HG02938 (cell line): ENCODE measurements at regions not wholly inside any gene's neighbourhood (a gene's known extent, or its start where the extent isn't known, plus 50 kb on each side); places are given as distances from the start of the nearest gene placed in this dataset.

Experiments used
- ATAC-seq: cut with Tn5 transposase; IDR thresholded peaks from one replicate; pipeline ENCODE4 v1.9.1; 2021; ENCODE audit warnings: mild to moderate bottlenecking, moderate library complexity; ENCODE audit not compliant: unreplicated experiment

DNA sequence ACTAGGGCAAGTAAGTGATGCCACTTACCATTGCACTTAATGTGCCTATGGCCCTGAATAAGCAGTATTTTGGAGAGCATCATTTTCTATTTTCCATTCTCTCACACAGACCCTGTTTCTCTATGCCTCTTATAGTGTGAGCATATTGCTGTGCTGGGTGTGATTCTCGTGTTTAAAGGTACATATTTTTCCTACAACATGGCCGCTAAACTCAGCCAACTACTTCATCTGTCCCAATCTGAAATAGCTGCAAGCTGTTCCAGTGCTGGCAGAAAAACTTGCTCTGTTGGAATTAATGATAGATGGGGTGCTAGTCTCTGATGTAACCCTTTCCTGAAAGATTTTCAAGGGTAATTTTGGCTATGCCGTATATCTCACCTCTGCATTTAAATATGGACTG lies 97.5 kb downstream of the ZNF326 start:
- no peak for ATAC-seq
